ENCODE measurements at regions not wholly inside any gene's neighbourhood (a gene's known extent, or its start where the extent isn't known, plus 50 kb on each side); places are given as distances from the start of the nearest gene placed in this dataset.

GRCh38 chr18:44386401-44386800 is 294.3 kb upstream of the SETBP1 start (continued):
- no peak for TF ChIP-seq ZBTB33 (IDR thresholded peaks at IDR 0.05; ENCODE audit: extremely low read depth, insufficient replicate concordance, low read length)
- no peak for TF ChIP-seq CEBPB (IDR thresholded peaks at IDR 0.05; ENCODE audit: low read depth)
- TF ChIP-seq POLR2AphosphoS5 (IDR thresholded peaks at IDR 0.05; ENCODE audit: low read depth, low read length), result no peak
- TF ChIP-seq CTCF (IDR thresholded peaks at IDR 0.05 in 2 of 3, conservative IDR thresholded peaks at IDR 0.05 in 1 of 3; ENCODE audit: borderline replicate concordance in 1 of 3, insufficient read depth in 1 of 3, low read depth in 2 of 3, low read length in 2 of 3), result no peak
- no peak for TF ChIP-seq CBX3 (IDR thresholded peaks at IDR 0.05; ENCODE audit: low read depth)
- no peak for TF ChIP-seq EGR1 (IDR thresholded peaks at IDR 0.05; ENCODE audit: low read depth)
- TF ChIP-seq EZH2 (IDR thresholded peaks at IDR 0.05), result no peak

- ChIA-PET POLR2A (no interaction called here), CTCF (no interaction called here), RAD21 (ENCODE audit: low non-redundant PET in 1 of 2, low total read pairs in 2 of 2, uncharacterized antibody in 2 of 2, unreplicated experiment in 2 of 2) (no interaction called here)
- no peaks in the 10 kb centered on the region for H3K36me3 ChIP-seq (ENCODE audit: control insufficient read depth in 1 of 2, insufficient read depth in 2 of 2, low read length in 2 of 2)
- no peak overlapping the region for H3K4me2 ChIP-seq (ENCODE audit: low read length)
- intact Hi-C loops (cut with micrococcal nuclease), result no loop called here
- no TSS peak for BruUV-seq (replicated peaks)
- no peak overlapping the region for H3K27ac ChIP-seq (ENCODE audit: low read depth, low read length)
- ATAC-seq (no peak), DNase-seq (ENCODE audit: low read depth, low spot score) (no peak)
- no peaks in the 10 kb centered on the region for H4K20me1 ChIP-seq (ENCODE audit: insufficient read depth)
- H3K4me1 ChIP-seq (ENCODE audit: control insufficient read depth in 1 of 2, insufficient read depth in 2 of 2, low read length in 2 of 2), result no peaks in the 10 kb centered on the region
- peaks cover 11 to 35% of the 10 kb centered on the region in 2 experiments; a peak in 3 of 4 replicates for H3K9me3 ChIP-seq (ENCODE audit: control insufficient read depth in 1 of 2, insufficient read depth in 1 of 2, low read depth in 1 of 2, low read length in 2 of 2)
- H3K4me3 ChIP-seq (replicated peaks in 1 of 2; ENCODE audit: low read depth in 1 of 2, low read length in 2 of 2), result no peak overlapping the region
- H3K27me3 ChIP-seq (ENCODE audit: insufficient read depth, low read length), result no peaks in the 10 kb centered on the region
- no peak for TF ChIP-seq CTCF (IDR thresholded peaks at IDR 0.05 in 2 of 3, conservative IDR thresholded peaks at IDR 0.05 in 1 of 3; ENCODE audit: borderline replicate concordance in 1 of 3, insufficient read depth in 1 of 3, low read depth in 2 of 3, low read length in 2 of 3)
- TF ChIP-seq SP1 (IDR thresholded peaks at IDR 0.05; ENCODE audit: low read depth), result no peak
- no peak for TF ChIP-seq RAD21 (IDR thresholded peaks at IDR 0.05; ENCODE audit: low read depth)
- no peak for TF ChIP-seq ZBTB33 (IDR thresholded peaks at IDR 0.05; ENCODE audit: extremely low read depth, insufficient replicate concordance, low read length)
- no peak for TF ChIP-seq ZFX (IDR thresholded peaks at IDR 0.05)
- no peak for TF ChIP-seq SIN3A (IDR thresholded peaks at IDR 0.05; ENCODE audit: low read depth)
- TF ChIP-seq ELF1 (IDR thresholded peaks at IDR 0.05; ENCODE audit: borderline replicate concordance, low read depth), result no peak
- no peak for TF ChIP-seq FOSL1 (IDR thresholded peaks at IDR 0.05; ENCODE audit: low read depth)
- H3K9me2 ChIP-seq (ENCODE audit: insufficient read depth), result no peaks in the 10 kb centered on the region
- H2AFZ ChIP-seq (ENCODE audit: low read depth, low read length, poor library complexity, severe bottlenecking), result no peak overlapping the region
- no peaks in the 10 kb centered on the region for H3K79me2 ChIP-seq (ENCODE audit: insufficient read depth, low read length)
- no peak overlapping the region for H3K9ac ChIP-seq (ENCODE audit: low read length)
Observed at GRCh38 chr18:44388329-44388728, 292.4 kb upstream of the SETBP1 start.

All from HCT116 (cell line).